ENCODE measurements at regions not wholly inside any gene's neighbourhood (a gene's known extent, or its start where the extent isn't known, plus 50 kb on each side); places are given as distances from the start of the nearest gene placed in this dataset.

DNA sequence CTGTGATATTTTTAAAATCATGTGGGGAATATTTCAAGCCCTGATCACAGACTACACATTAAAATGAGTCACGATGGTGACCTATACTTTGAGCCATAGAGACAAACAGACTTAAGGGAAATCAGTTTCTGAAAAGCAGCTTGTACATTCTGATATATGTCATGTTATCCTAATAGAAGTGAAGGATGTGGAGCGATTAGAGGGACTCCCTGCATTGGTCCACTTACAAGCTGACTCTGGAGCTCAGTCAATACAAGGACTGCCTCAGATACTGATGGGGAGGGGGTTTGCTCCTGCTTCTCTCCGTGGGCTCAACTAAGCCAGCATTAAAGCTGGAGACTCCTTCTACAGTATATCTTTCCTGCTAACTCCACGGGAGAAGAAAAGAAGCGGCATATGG is 173.5 kb downstream of the ALG10B start:
- intact Hi-C loops (cut with DNase I, micrococcal nuclease): no loop called here
- no peaks in the 10 kb centered on the region for H3K36me3 ChIP-seq (ENCODE audit: insufficient read depth, low read length)
- DNase-seq (no peak), ATAC-seq (ENCODE audit: poor library complexity) (no peak)
- H3K4me1 Mint-ChIP-seq (ENCODE audit: low read depth): no peaks in the 10 kb centered on the region
- H3K9me3 ChIP-seq (ENCODE audit: control insufficient read depth in 1 of 2, insufficient read depth in 1 of 2, low read length in 2 of 2): no peaks in the 10 kb centered on the region
- peaks cover 8% of the 10 kb centered on the region for H3K9me3 Mint-ChIP-seq
- H3K27ac Mint-ChIP-seq: no peak overlapping the region
- no peaks in the 10 kb centered on the region for H3K4me1 ChIP-seq (ENCODE audit: insufficient read depth, low read length)
- ChIA-PET POLR2A (no interaction called here), CTCF (no interaction called here)
- TF ChIP-seq, protein P1, sequence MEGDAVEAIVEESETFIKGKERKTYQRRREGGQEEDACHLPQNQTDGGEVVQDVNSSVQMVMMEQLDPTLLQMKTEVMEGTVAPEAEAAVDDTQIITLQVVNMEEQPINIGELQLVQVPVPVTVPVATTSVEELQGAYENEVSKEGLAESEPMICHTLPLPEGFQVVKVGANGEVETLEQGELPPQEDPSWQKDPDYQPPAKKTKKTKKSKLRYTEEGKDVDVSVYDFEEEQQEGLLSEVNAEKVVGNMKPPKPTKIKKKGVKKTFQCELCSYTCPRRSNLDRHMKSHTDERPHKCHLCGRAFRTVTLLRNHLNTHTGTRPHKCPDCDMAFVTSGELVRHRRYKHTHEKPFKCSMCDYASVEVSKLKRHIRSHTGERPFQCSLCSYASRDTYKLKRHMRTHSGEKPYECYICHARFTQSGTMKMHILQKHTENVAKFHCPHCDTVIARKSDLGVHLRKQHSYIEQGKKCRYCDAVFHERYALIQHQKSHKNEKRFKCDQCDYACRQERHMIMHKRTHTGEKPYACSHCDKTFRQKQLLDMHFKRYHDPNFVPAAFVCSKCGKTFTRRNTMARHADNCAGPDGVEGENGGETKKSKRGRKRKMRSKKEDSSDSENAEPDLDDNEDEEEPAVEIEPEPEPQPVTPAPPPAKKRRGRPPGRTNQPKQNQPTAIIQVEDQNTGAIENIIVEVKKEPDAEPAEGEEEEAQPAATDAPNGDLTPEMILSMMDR (IDR thresholded peaks at IDR 0.05): no peak
- H3K27me3 ChIP-seq (ENCODE audit: control insufficient read depth in 1 of 2, insufficient read depth in 2 of 2, low read length in 2 of 2): no peaks in the 10 kb centered on the region
- no peak overlapping the region for H3K4me3 Mint-ChIP-seq
- no peaks in the 10 kb centered on the region for H3K36me3 Mint-ChIP-seq (ENCODE audit: low read depth)
- H3K4me3 ChIP-seq (ENCODE audit: low read length): no peak overlapping the region
- no peaks in the 10 kb centered on the region for H3K27me3 Mint-ChIP-seq
- H3K27ac ChIP-seq (ENCODE audit: low read depth in 1 of 2, low read length in 2 of 2): no peak overlapping the region

DNA sequence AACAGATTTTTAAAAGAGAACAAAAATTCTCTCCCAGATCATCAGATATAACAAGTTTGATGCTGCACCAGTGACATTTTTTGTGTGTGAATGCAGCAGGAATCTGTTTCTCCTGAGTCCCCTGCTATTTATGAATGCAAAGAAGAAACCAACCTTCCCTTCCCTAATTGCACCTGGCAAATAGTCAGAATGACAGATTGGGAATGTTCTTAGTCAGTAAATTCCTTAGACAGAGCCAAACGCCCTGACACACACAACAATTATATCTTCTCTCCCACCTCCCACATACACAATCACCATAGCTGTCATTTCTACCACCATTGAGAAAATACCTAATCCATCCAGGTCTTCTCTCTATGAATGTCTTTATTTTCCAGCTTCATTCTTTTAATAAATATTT is 174.4 kb downstream of the ALG10B start:
- peaks cover 5% of the 10 kb centered on the region for H3K9me3 Mint-ChIP-seq
- Histone ChIP-seq H3K27ac (ENCODE audit: low read depth in 1 of 2, low read length in 2 of 2) (no peak overlapping the region), H3K27me3 (ENCODE audit: control insufficient read depth in 1 of 2, insufficient read depth in 2 of 2, low read length in 2 of 2) (no peaks in the 10 kb centered on the region), H3K4me1 (ENCODE audit: insufficient read depth, low read length) (no peaks in the 10 kb centered on the region), H3K4me3 (ENCODE audit: low read length) (no peak overlapping the region), H3K9me3 (ENCODE audit: control insufficient read depth in 1 of 2, insufficient read depth in 1 of 2, low read length in 2 of 2) (no peaks in the 10 kb centered on the region), H3K36me3 (ENCODE audit: insufficient read depth, low read length) (no peaks in the 10 kb centered on the region)
- no peak overlapping the region for H3K27ac Mint-ChIP-seq
- no peaks in the 10 kb centered on the region for H3K27me3 Mint-ChIP-seq
- TF ChIP-seq, protein P1 (IDR thresholded peaks at IDR 0.05): no peak
- DNase-seq: no peak
- no peak for ATAC-seq (ENCODE audit: poor library complexity)
- no peak overlapping the region for H3K4me3 Mint-ChIP-seq
- CTCF ChIA-PET: no interaction called here
- intact Hi-C loops (cut with DNase I, micrococcal nuclease): no loop called here
- H3K36me3 Mint-ChIP-seq (ENCODE audit: low read depth): no peaks in the 10 kb centered on the region
- POLR2A ChIA-PET: no interaction called here
- H3K4me1 Mint-ChIP-seq (ENCODE audit: low read depth): no peaks in the 10 kb centered on the region

DNA sequence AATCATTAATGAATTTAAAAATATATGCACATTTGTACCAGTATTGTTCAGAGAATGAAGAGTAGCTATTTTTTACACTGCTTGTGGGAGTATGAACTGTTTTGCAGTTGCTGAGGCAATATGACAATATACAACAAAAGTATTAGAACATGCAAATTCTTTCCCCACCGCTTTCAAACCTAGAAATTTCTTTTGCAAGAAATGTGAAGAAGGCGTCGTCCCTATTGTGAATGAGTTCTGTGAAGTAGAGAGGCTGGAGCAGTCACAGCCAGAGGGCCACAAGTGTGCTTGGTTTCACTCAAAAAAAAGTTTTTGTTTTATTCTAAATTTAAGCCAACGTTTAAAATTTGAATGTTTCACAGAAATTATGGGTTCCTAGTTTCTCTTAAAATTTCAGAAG is 184.9 kb downstream of the ALG10B start:
- Histone ChIP-seq H3K27ac (ENCODE audit: low read depth in 1 of 2, low read length in 2 of 2) (no peak overlapping the region), H3K36me3 (ENCODE audit: insufficient read depth, low read length) (no peaks in the 10 kb centered on the region), H3K4me3 (ENCODE audit: low read length) (no peak overlapping the region), H3K9me3 (ENCODE audit: control insufficient read depth in 1 of 2, insufficient read depth in 1 of 2, low read length in 2 of 2) (peaks cover 0 to 3% of the 10 kb centered on the region in 2 experiments), H3K27me3 (ENCODE audit: control insufficient read depth in 1 of 2, insufficient read depth in 2 of 2, low read length in 2 of 2) (no peaks in the 10 kb centered on the region), H3K4me1 (ENCODE audit: insufficient read depth, low read length) (no peaks in the 10 kb centered on the region)
- Mint-ChIP-seq H3K27ac (no peak overlapping the region), H3K4me1 (ENCODE audit: low read depth) (no peaks in the 10 kb centered on the region), H3K27me3 (no peaks in the 10 kb centered on the region), H3K9me3 (peaks cover 6% of the 10 kb centered on the region), H3K4me3 (no peak overlapping the region), H3K36me3 (ENCODE audit: low read depth) (no peaks in the 10 kb centered on the region)
- CTCF ChIA-PET: no interaction called here
- DNase-seq (no peak), ATAC-seq (ENCODE audit: poor library complexity) (no peak)
- TF ChIP-seq, protein P1 (IDR thresholded peaks at IDR 0.05): no peak
- POLR2A ChIA-PET: no interaction called here
- intact Hi-C loops (cut with DNase I, micrococcal nuclease): no loop called here

Measured in CD4-positive, alpha-beta T cell (primary cell).